ES-I3 (cell line): ENCODE measurements at regions not wholly inside any gene's neighbourhood (a gene's known extent, or its start where the extent isn't known, plus 50 kb on each side); places are given as distances from the start of the nearest gene placed in this dataset.

Experiments used
- H3K36me3 ChIP-seq: 2 replicates; pipeline ENCODE4 v1.6.1; 2013; ENCODE audit warnings: mild to moderate bottlenecking, low read length, control low read depth, moderate library complexity; ENCODE audit not compliant: insufficient read depth
- H3K4me1 ChIP-seq: 2 replicates; pipeline ENCODE4 v1.6.1; 2013; ENCODE audit warnings: mild to moderate bottlenecking, control low read depth, low read length; ENCODE audit not compliant: insufficient read depth
- H3K9ac ChIP-seq: 2 replicates; pipeline ENCODE4 v1.6.1; 2013; ENCODE audit warnings: low read depth, mild to moderate bottlenecking, low read length, moderate library complexity
- H3K9me3 ChIP-seq: 2 replicates; pipeline ENCODE4 v1.6.1; 2013; ENCODE audit warnings: mild to moderate bottlenecking, low read length, moderate library complexity; ENCODE audit not compliant: control insufficient read depth, insufficient read depth

GRCh38 chr18:44392933-44393332 is 287.8 kb upstream of the SETBP1 start:
- Histone ChIP-seq H3K4me1 (peaks cover 8% of the 10 kb centered on the region; the same call in 1 of the 2 replicates), H3K36me3 (no peaks in the 10 kb centered on the region), H3K9ac (no peak overlapping the region)

DNA sequence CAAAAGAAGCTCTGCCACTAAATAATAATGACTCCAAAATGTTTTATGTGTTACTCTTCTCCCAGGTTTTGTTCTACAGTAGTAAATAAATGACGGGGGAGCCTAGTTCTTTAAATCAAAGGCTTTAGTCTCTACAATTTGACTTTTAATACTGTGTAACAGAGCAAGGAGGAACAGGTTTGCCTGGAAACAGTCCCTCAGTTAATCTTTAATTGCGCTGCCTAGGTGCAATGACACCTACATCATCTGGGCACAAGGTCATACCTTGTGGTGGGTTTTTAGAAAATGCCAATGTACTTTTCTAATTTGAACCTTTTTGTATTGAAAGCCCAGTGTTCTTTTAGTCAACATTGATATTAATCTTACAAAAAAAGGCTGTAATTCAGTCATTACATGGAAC is 287.3 kb upstream of the SETBP1 start:
- H3K4me1 ChIP-seq, result peaks cover 8% of the 10 kb centered on the region; the same call in 1 of the 2 replicates
- no peaks in the 10 kb centered on the region for H3K9me3 ChIP-seq
- no peak overlapping the region for H3K9ac ChIP-seq
- no peaks in the 10 kb centered on the region for H3K36me3 ChIP-seq

More at GRCh38 chr18:44392933-44393332, 287.8 kb upstream of the SETBP1 start:
- no peaks in the 10 kb centered on the region for H3K9me3 ChIP-seq

- H3K9ac ChIP-seq, result no peak overlapping the region
- H3K4me1 ChIP-seq, result peaks cover 8% of the 10 kb centered on the region; the same call in 1 of the 2 replicates
- H3K9me3 ChIP-seq, result no peaks in the 10 kb centered on the region
- no peaks in the 10 kb centered on the region for H3K36me3 ChIP-seq
These were observed 284.1 kb upstream of the SETBP1 start for GRCh38 chr18:44396550-44396949.

GRCh38 chr18:44409071-44409470 is 271.6 kb upstream of the SETBP1 start:
- Histone ChIP-seq H3K9ac (no peak overlapping the region), H3K36me3 (no peaks in the 10 kb centered on the region), H3K4me1 (no peaks in the 10 kb centered on the region), H3K9me3 (peaks cover 3% of the 10 kb centered on the region; the same call in 1 of the 2 replicates)

DNA sequence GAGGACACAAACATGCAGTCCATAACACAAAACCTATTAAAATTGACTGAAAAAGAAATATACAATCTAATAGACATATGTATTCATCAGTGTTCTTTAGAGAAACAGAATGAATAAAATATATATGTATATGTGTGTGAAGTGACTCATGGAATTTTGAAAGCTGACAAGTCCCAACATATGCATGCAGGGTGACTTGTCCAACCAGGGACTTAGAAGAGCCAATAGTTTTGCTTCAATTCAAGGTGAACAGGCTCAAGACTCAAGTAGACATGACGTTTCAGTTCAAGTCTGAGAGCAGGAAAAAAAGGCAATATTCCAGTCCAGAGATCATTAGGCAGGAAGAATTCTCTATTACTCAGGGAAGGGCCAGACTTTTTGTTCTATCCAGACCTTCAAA is 271.2 kb upstream of the SETBP1 start:
- no peaks in the 10 kb centered on the region for H3K36me3 ChIP-seq
- H3K9ac ChIP-seq, result no peak overlapping the region
- peaks cover 3% of the 10 kb centered on the region; the same call in 1 of the 2 replicates for H3K9me3 ChIP-seq

DNA sequence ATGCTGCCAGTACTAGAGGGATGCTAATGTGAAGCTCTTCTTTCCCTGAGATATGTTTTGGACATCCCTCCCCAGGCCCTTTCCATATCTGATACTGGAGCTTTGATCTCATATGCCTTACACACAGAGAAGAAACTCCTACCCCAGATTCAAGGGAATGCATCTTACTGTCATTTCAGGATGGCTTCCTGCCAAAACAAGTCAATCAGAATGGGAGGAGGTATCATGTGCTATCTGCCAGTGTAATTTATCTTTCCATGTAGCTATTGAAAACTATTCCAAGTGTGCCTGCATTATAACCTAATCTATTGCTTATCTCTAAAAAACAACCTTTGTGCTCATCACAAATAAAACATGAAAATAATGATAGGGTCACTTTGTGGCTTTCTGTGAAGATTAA is 269.9 kb upstream of the SETBP1 start:
- Histone ChIP-seq H3K9ac (no peak overlapping the region), H3K9me3 (peaks cover 3% of the 10 kb centered on the region; the same call in 1 of the 2 replicates), H3K4me1 (no peaks in the 10 kb centered on the region), H3K36me3 (no peaks in the 10 kb centered on the region)

More for the DNA sequence above, 271.2 kb upstream of the SETBP1 start:
- H3K4me1 ChIP-seq, result no peaks in the 10 kb centered on the region

DNA sequence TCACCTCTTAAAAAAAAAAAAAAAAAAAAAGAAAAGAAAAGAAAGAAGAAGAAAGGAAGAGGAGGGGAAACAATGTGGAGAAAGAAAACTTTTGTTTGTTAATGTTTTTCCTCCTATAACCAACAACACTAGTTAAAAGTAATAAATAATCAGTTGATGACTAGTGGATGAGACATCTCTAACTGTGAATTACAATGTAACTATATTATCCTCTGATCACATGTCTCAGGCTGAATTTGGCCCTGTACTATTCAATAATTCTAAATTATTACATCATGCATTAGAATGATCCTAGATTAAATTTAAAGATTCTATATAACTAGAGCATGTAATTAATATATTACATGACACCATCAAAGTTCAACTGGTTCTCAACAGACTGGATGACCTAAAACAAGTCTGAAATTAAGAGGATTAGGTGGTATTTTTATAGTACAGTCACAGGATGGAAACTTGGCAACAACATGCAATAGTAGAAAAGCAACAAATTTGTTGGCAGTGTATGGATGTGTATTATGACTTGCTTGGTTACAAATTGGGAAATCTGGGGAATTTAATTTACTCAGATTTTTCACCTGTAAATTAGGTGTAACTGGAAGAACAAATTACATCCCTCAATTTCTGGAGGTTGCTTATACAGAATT is 269.3 kb upstream of the SETBP1 start:
- H3K36me3 ChIP-seq, result no peaks in the 10 kb centered on the region
- H3K9me3 ChIP-seq, result peaks cover 3% of the 10 kb centered on the region; the same call in 1 of the 2 replicates
- no peaks in the 10 kb centered on the region for H3K4me1 ChIP-seq
- no peak overlapping the region for H3K9ac ChIP-seq

DNA sequence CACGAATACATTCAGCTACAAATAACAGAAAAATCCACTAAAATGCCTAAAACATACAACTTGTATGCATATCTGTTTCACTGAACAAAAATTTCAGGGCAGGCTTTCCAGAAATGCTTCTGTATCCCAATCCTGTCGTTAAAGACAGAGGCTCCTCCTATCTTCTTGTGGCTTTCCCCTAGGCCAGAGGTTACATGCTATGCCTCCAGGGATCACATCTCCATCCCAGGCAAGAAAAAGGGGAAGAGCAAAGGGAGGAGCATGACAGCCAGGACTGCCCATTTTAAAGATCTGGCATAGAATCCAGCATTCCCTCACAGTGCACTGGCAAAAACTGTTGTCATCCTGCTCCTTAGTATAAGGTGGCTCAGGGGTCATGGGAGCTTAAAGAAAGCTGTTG is 268.7 kb upstream of the SETBP1 start:
- H3K4me1 ChIP-seq, result no peaks in the 10 kb centered on the region
- no peaks in the 10 kb centered on the region; the same call in 1 of the 2 replicates for H3K9me3 ChIP-seq
- H3K9ac ChIP-seq, result no peak overlapping the region
- no peaks in the 10 kb centered on the region for H3K36me3 ChIP-seq

DNA sequence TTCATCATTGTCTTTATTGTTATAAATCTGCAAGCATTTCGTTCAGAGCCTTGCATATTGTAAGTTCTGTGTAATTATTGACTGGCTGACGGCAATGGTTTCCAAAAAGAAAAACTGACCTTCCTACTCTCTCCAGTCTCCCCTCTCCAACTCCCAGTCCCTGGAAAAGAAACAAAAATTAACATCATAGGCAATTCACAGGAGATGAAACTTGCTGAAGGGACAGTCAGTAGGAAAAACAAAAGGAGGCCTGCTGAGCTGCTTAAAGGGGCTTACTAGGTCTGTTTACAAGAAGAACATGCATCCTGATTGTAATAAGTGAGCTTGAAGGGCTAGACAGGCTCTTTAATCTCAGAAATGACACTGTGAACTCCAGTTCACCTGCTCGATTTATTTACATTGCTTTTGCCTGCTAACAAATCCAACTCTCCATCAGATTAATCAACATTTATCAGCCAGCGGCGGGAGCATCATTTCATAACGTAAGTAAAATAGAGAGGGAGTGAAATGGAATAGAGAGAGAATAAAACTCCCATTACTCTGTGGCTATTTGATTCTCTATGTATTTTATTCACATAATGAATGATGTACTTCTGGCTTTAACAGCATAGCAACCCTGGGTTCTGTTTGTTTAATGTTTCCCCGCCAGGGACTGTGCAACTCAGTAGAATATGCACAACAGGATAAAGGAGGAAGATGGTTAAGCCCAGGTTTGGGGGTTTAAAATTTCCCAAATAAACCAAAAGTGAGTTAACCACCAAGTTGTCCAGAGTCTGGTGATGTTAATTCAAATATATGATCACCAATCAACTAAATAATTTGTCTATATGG is 256.7 kb upstream of the SETBP1 start:
- Histone ChIP-seq H3K4me1 (peaks cover 6% of the 10 kb centered on the region), H3K9me3 (no peaks in the 10 kb centered on the region), H3K9ac (no peak overlapping the region), H3K36me3 (no peaks in the 10 kb centered on the region)

DNA sequence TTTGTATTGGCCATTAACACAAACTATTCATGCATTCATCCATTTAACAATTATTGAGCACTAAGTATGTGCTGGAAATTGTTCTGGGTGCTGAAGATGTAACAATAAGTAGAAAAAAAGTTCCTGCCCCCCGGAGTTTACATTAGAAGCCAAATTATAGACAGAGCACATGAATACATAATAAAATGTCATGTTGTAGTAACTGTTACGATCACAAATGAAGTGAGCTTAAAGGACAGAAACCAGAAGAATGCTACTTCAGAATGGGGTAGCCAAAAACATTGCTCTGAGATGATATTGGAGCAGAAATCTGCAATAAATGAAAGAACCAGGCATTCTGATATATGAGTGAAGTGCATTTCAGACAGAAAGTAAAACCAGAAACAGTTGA is 256.0 kb upstream of the SETBP1 start:
- no peaks in the 10 kb centered on the region for H3K9me3 ChIP-seq
- H3K36me3 ChIP-seq, result no peaks in the 10 kb centered on the region
- peaks cover 6% of the 10 kb centered on the region for H3K4me1 ChIP-seq
- H3K9ac ChIP-seq, result no peak overlapping the region

- no peaks in the 10 kb centered on the region for H3K9me3 ChIP-seq
- H3K4me1 ChIP-seq, result peaks cover 6% of the 10 kb centered on the region
- H3K36me3 ChIP-seq, result no peaks in the 10 kb centered on the region
- H3K9ac ChIP-seq, result no peak overlapping the region
These were observed 255.5 kb upstream of the SETBP1 start for GRCh38 chr18:44425161-44425560.

GRCh38 chr18:44437603-44438002 is 243.1 kb upstream of the SETBP1 start:
- no peaks in the 10 kb centered on the region for H3K9me3 ChIP-seq
- H3K9ac ChIP-seq, result no peak overlapping the region
- H3K36me3 ChIP-seq, result no peaks in the 10 kb centered on the region
- H3K4me1 ChIP-seq, result no peaks in the 10 kb centered on the region

GRCh38 chr18:44450226-44450625 is 230.5 kb upstream of the SETBP1 start:
- Histone ChIP-seq H3K9me3 (no peaks in the 10 kb centered on the region), H3K36me3 (no peaks in the 10 kb centered on the region), H3K4me1 (no peaks in the 10 kb centered on the region), H3K9ac (no peak overlapping the region)

DNA sequence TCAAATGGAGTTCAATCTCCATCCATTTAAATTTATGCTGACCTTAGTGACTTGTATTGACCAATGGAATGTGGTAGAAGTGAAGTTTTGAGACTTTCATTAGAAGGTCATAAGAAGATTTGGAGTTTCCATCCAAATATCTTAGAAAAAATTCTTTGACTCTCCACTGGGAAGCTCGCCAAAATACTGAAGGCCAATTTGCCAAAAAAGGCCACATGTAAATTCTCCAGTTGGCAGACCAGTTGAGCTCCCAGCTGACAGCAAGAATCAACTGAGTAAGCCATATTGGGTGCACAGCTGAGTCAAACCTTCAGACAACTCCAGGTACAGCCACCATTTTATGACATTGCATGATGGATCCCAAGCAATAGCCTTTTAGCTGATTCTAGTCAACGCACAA is 228.3 kb upstream of the SETBP1 start:
- Histone ChIP-seq H3K36me3 (no peaks in the 10 kb centered on the region), H3K9ac (no peak overlapping the region), H3K9me3 (no peaks in the 10 kb centered on the region), H3K4me1 (no peaks in the 10 kb centered on the region)

GRCh38 chr18:44453505-44453904 is 227.2 kb upstream of the SETBP1 start:
- H3K9ac ChIP-seq, result no peak overlapping the region
- H3K9me3 ChIP-seq, result no peaks in the 10 kb centered on the region
- no peaks in the 10 kb centered on the region for H3K4me1 ChIP-seq
- H3K36me3 ChIP-seq, result no peaks in the 10 kb centered on the region
